ENCODE measurements at regions not wholly inside any gene's neighbourhood (a gene's known extent, or its start where the extent isn't known, plus 50 kb on each side); places are given as distances from the start of the nearest gene placed in this dataset.

GRCh38 chr19:32186542-32187330, 158.7 kb upstream of the ZNF507 start:
- in situ Hi-C loops (cut with MboI; ENCODE audit: low sequenced_read_pairs) = no loop called here

- in situ Hi-C loops (cut with MboI; ENCODE audit: low sequenced_read_pairs) = no loop called here
These were observed 156.5 kb upstream of the ZNF507 start for GRCh38 chr19:32188921-32189320.

- in situ Hi-C loops (cut with MboI; ENCODE audit: low sequenced_read_pairs) = no loop called here
These were observed 155.3 kb upstream of the ZNF507 start for GRCh38 chr19:32189956-32190706.

GRCh38 chr19:32191921-32192320, 153.5 kb upstream of the ZNF507 start:
- in situ Hi-C loops (cut with MboI; ENCODE audit: low sequenced_read_pairs) = no loop called here

GRCh38 chr19:32195706-32196610, 149.5 kb upstream of the ZNF507 start:
- in situ Hi-C loops (cut with MboI; ENCODE audit: low sequenced_read_pairs) = no loop called here

GRCh38 chr19:32196690-32197420, 148.6 kb upstream of the ZNF507 start:
- in situ Hi-C loops (cut with MboI; ENCODE audit: low sequenced_read_pairs) = no loop called here

GRCh38 chr19:32197896-32198882, 147.2 kb upstream of the ZNF507 start:
- in situ Hi-C loops (cut with MboI; ENCODE audit: low sequenced_read_pairs) = no loop called here

GRCh38 chr19:32199501-32200040, 145.8 kb upstream of the ZNF507 start:
- in situ Hi-C loops (cut with MboI; ENCODE audit: low sequenced_read_pairs) = no loop called here

- in situ Hi-C loops (cut with MboI; ENCODE audit: low sequenced_read_pairs) = no loop called here
These were observed 144.9 kb upstream of the ZNF507 start for GRCh38 chr19:32200312-32201038.

GRCh38 chr19:32201211-32201610, 144.2 kb upstream of the ZNF507 start:
- in situ Hi-C loops (cut with MboI; ENCODE audit: low sequenced_read_pairs) = no loop called here

- in situ Hi-C loops (cut with MboI; ENCODE audit: low sequenced_read_pairs) = no loop called here
These were observed 143.8 kb upstream of the ZNF507 start for GRCh38 chr19:32201636-32202051.

GRCh38 chr19:32202244-32202643, 143.2 kb upstream of the ZNF507 start:
- in situ Hi-C loops (cut with MboI; ENCODE audit: low sequenced_read_pairs) = no loop called here

- in situ Hi-C loops (cut with MboI; ENCODE audit: low sequenced_read_pairs) = no loop called here
These were observed 142.2 kb upstream of the ZNF507 start for GRCh38 chr19:32203161-32203560.

- in situ Hi-C loops (cut with MboI; ENCODE audit: low sequenced_read_pairs) = no loop called here
These were observed 139.3 kb upstream of the ZNF507 start for GRCh38 chr19:32206065-32206464.

GRCh38 chr19:32208060-32208459, 137.3 kb upstream of the ZNF507 start:
- in situ Hi-C loops (cut with MboI; ENCODE audit: low sequenced_read_pairs) = no loop called here

GRCh38 chr19:32219392-32219791, 126.0 kb upstream of the ZNF507 start:
- in situ Hi-C loops (cut with MboI; ENCODE audit: low sequenced_read_pairs) = no loop called here

- in situ Hi-C loops (cut with MboI; ENCODE audit: low sequenced_read_pairs) = no loop called here
These were observed 125.4 kb upstream of the ZNF507 start for GRCh38 chr19:32219881-32220472.

- in situ Hi-C loops (cut with MboI; ENCODE audit: low sequenced_read_pairs) = no loop called here
These were observed 124.5 kb upstream of the ZNF507 start for GRCh38 chr19:32220951-32221350.
